GM18861 (cell line): ENCODE measurements at regions not wholly inside any gene's neighbourhood (a gene's known extent, or its start where the extent isn't known, plus 50 kb on each side); places are given as distances from the start of the nearest gene placed in this dataset.

Source experiments
- ATAC-seq: cut with Tn5 transposase; IDR thresholded peaks from one replicate; pipeline ENCODE4 v1.9.1; 2021; ENCODE audit not compliant: unreplicated experiment

DNA sequence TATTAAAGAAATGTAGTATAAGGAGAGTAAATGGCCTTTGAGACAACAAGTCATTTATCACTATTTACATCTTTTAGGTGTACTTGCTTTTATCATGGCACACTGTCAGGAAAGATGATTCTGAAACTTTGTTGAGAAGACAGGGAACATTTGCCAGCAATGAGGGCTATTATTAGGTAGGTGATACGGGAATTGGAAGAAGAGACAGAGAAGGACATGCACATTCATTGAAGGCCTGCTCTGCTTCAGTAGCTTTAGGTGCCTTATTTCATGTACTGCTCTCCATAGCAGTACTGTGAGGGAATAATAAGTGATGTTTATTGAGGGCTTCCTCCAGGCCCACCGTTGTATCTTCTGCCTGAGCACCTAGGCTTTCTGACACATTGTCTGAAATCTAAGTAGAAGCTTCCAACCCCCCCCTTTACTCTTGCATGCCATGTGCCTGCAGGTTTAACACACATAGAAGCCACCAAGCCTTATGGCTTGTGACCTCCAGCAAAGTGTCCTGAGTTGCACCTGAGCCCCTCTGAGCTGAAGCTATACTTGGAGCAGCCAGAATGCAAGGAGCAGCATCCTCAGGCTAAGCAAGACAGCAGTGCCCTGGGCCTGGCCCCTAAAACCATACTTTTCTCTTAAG lies 275.2 kb upstream of the VLDLR start:
- no peak for ATAC-seq

DNA sequence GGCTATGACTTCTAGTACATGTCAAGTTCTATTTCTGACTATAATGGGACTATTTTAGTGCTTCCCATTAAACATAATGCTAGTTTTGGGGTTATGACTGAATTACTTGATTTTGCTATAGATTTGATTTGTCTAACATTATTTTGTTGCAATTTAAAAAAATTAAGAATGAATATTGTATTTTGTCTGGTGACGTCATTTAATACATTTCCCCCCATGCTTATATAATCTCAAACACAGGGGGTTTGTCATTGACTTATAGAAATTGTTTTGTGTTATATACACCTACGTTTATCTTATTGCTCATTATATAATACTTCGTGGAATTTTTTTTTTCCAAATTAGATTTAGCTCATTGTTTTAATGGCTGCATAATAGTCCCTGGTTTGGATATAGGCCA lies 270.3 kb upstream of the VLDLR start:
- ATAC-seq = no peak

DNA sequence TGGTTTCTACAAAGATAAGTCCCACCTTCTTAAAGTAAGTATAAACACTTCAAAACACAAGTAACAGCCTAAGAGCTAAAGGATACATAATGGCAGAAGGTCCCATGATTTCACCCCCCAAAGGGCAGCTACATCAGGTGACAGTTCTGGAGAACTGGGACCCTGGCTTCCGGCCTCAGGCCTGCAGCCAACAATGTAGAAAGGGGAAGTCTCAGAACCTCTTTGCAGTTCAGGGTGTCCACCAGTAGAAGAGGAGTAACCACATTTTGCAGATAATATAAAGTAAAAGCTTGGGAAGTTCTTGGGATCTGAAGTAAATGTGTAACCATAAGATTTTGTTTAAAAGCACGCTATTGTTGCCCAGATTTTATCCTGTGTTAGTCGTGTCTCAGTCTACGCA lies 267.4 kb upstream of the VLDLR start:
- ATAC-seq = no peak

DNA sequence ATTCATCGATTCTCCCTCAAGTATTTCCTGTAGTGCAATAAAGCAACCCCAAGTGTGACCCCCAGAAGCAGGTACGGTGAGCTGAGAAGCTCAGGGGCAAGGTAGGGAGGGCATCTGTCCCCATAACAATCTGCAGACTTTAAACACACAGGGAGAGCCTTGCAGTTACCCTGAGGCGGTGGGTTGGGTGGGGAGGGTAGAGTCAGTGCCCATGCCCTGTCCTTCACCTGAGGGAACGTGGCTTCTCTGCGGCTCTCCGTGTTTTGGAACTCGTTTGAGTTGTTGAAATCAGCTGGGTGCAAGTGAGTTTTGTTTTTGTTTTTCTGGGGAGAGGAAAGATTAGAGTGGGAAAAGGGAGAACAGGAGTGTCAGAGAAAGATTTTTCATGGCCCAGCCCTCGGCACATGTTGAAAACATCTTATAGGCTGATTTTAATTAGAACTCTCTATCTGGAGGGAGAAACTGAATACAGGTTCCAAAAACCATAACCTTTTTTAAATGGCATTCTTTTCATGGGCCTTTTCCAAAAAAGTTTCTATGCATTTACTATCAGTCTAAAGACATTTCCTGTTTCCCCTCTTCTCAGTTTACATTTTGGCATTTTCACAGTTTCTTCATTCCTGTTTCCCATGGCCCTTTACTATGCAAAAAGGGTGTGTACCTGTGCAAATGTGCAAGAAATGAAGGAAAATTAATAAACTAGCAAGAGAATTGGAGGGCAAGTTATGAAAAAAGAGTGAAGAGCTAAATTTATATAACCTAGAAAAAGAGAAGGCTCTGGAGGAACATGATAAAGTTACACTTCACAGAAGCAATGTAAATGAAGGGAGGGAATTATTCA lies 266.5 kb upstream of the VLDLR start:
- ATAC-seq = no peak

DNA sequence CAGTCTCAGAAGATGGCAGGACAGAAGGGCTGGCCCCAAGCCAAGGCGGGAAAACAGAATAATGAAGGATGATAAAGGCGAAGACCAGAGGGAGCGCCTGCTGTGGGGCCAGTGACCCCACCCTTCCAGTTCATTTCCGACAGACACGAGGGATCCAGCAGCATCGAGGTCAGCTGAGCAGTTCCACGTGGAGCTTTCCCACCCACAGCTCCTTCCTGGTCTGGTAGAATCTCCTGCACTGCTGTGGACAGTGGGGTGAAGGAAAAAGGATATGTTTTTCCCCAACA lies 265.9 kb upstream of the VLDLR start:
- no peak for ATAC-seq

DNA sequence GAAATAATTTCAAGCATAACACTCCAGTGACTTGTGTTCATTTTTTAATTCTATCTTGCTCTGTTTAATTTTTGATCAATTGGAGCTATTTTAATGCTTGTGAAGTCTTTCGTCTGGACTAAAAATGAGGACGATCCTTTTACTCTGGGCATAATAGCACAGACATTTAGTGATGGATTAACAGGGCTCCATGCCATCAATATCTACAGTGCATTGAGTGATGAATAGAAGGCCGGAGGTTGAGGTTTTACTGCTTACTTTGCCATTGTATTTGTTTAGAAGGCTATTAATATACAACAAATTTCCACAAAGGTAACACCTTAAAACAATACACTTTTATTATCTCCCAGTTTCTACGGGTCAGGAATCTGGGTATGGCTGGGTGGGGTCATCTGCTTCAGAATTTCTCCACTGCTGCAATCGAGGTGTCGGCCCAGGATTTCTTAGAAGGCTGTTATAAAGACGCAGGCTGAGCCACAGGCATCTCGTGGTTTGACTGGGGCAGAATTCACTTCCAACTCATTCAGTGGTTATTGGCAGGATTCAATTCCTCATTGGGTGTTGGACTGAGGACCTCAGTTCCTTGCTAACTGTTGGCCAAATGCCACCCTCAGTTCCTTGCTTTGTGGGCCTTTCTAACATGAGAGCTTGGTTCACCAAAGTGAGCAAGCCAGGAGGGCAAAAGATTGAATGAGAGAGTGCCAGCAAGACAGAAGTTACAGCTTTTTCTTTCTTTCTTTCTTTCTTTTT lies 265.4 kb upstream of the VLDLR start:
- ATAC-seq = no peak

DNA sequence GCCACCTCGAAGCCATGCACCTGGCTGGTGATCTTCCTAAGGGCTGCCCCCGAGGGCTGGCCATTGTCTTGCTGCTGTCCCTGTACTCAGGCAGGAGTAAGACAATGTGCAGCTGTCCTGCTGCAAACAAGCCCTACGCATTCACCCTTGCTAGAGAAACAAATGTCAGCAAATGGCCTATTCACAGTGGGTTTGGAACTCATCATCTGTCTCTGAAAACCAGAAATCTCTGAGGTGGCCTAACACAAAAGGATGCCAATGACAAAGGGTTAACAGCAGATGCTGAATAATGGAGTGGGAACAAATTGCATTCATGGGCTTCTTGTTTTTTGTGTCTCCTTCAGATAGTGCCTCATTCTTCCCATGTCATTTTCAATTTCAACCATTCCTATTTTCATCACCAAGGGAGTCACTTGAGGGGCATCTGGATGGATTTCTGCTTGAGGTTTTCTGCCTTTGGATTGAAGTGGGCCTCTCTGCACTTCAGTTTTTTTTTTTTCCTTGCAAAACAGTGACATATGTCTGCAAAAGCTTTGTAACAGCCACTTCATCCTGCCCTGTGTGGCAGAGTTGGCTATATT lies 261.6 kb upstream of the VLDLR start:
- ATAC-seq = no peak

DNA sequence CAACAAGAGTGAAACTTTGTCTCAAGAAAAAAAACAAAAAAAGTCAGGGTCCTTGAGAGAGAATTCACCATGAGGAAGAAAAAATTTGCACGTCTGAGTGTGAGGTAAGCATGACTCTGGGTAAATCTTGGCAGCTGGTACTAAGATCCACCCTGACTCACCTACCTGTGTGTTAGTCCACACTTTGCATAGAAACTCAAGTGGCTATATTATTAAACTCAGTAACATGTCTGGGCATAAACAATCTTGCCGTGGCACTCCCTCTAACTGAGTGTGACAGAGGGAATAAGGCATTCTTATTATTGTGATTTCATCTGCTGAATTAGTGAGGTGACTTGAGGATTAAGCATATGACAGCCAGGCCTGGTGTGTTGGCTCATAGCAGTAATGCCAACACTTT lies 259.4 kb upstream of the VLDLR start:
- no peak for ATAC-seq

DNA sequence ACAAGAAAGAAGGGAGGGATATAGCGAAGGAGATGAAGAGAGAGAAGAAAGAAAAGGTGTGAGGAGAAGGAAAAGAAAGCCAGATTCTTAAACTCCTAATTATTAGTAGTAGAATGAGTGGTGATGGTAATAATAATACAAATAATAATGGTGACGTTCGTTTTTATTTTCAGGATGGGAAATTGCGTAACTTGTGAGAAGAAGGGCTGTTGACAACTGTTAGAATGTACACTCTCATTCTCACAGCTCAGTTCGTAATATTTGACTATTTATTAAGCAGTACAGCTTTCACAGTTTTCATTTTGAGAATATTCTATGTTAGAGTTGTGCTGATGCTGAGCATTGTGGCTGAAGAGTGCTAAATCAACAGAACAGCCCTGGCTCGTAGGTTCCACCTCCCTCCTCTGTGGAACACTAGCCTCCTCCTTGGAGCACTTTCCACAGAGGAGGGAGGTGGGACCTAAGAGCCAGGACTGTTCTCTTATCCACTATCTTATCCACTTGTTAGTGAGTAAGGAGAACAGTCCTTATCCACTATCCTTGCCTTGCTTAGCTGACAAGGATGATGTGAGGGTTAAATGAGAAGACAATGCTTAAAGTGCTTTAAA lies 258.3 kb upstream of the VLDLR start:
- ATAC-seq = no peak

DNA sequence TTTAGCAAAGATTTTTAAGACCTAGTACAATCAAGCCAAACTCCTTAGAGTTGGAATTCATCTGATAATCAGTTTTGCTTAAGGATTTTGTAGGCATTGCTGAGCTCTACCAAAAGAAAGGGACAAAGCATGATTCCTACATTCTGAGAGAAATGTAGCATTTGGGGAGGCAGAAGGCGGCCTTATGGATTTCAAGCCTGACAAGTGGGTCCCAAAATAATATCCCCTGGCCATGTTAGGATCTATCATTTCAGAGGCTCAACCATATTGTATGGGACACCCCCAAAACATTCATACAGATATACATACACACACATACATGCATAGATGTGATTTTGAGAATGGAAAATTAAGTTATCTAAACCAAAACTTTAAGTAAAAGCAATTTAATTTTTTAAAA lies 257.8 kb upstream of the VLDLR start:
- no peak for ATAC-seq

DNA sequence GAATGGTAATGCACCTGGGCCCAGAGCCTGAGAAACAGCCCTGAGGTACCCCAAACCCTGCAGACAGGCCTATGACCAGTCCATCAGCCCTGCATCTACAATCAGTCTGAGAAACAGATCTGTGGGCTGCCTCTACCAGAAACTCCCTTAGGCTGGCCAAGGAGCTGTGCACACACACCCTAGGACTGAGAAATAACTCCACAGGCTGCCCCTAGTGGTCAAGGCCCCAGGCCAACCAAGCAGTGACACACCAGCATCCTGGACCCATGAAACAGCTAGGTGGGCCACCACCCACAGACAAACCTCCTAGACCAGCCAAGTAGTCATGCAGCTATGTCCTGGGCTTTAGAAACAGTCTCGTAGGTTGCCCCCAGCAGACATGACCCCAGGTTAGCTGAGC lies 253.6 kb upstream of the VLDLR start:
- ATAC-seq = no peak

DNA sequence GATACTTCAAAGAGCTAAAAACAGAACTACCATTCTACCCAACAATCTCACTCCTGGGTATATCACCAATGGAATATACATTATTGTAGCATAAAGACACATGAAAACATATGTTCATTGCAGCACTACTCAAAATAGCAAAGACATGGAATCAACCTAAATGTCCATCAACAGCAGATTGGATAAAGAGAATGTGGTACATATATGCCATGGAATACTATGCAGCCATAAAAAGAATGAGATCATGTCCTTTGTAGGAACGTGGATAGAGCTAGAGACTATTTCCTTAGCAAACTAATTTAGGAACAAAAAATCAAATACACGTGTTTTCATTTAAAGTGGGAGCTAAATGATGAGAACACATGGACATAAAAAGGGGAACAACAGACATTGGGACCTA lies 247.9 kb upstream of the VLDLR start:
- ATAC-seq = no peak

DNA sequence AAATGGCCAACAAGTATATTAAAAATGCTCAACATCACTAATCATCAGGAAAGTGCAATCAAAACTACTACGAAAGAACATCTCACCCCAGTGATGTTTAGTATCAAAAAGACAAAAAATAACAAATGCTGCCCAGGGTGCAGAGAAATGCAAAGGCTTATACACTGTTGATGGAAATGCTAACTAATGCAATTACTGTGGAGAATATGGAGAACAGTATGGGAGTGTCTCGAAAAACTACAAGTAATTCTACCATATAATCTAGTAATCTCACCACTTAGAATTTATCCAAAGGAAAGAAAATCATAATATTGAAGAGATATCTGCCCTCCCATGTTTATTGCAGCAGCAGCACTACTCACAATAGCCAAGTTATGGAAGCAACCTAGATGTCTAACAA lies 246.5 kb upstream of the VLDLR start:
- ATAC-seq = no peak

DNA sequence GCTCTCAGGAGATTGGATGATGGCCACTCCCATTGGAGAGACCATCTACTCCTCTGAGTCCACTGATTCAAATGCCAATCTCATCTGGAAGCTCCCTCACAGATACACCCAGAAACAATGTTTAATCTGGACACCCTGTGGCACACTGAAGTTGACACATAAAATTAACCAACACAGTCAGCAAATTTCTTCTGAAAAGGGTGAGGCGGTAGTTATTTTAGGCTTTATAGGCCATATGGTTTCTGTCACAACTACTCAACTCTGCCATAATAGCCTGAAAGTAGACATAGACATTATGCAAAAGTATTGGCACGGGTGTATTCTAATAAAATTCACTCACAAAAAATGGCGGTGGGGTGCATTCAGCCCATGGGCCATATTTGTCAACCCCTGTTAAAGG lies 244.5 kb upstream of the VLDLR start:
- ATAC-seq = no peak

DNA sequence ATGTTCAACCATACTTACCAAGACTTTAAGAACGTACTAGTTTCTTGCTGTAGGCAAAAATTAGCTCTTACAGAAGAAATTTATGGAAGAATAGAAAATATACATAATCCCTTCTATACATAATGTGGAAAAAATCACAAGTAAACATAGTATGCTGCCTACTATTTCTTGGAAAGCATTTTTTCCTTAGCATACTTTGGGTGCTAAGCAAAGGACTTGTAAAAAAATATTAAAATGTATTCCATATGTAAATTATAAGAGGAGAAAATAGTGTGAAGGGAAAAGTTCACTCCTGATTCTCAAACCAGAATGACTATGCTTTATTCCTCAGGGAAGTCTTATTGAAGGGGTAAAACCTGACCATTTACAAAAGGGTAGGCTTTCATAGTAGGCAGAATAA lies 243.8 kb upstream of the VLDLR start:
- ATAC-seq = no peak

DNA sequence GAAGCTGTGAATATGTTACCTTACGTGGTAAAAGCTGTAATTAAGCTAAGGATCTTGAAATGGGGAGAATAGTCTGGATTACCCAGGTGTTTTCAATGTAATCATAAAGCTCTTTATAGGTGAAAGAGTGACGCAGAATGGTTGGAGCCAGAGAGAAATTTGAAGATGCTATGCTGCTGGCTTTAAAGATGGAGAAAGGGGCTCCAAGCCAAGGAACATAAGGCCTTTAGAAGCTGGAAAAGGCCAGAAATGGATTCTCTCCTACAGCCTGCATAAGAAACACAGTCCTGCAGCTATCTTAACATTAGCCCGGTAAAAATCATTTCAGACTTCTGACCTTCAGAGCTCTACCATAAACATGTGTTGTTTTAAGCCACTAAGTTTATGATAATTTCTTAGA lies 243.3 kb upstream of the VLDLR start:
- no peak for ATAC-seq

DNA sequence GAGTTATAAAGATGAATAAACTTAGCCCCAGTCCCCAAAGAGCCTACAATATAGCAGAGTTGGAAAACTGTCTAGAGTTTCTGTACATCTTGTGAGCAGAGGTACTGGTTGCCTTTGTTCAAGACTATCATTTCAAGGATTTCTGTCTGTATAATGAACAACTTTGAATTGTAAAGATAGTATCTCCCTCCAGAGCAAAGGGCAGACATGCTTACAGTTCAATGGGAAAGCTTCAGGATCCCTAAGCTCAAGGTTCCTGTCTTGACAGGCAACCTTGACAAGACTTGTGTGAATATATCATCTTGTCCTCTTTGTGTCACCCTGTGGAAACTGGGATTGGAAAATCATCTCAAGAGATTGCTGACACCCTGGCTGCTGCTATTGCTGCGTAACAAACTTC lies 242.8 kb upstream of the VLDLR start:
- ATAC-seq = no peak

DNA sequence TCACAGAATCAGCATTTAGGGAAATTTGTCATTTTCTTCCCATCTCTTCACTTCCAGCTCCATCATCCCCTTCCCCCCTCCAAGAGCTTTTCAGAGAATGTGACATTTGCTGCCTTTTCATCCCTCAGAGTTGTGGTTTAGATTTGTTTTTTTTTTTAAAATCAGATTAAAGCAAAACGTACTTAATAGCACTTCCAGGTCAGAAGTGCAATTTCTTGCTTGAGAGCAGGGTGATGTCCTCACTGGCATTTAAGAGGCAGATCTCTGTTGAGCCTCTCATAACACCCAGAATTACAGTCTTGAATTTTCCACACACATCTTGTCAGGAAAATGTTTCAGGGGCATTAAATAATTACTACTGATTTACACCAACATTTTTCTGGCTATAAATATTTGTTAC lies 236.8 kb upstream of the VLDLR start:
- ATAC-seq = no peak

DNA sequence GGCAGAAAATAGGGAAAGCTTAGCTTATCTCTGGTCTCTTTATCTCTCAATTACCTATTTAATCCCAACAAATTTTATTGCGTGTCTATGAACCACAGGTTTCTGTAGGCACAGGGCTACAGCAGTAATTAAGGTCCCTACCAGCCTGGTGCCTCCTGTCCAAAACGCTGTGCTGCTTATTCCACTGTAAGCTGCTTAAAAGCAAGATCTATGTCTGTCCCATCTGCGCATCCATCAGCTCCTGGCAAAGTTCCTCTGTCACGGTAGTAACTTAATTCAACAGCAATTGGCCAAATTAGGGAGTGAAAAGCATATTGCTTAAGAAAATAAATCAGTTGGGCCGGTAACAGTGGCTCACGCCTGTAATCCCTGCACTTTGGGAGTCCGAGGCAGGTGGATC lies 235.8 kb upstream of the VLDLR start:
- ATAC-seq = no peak

DNA sequence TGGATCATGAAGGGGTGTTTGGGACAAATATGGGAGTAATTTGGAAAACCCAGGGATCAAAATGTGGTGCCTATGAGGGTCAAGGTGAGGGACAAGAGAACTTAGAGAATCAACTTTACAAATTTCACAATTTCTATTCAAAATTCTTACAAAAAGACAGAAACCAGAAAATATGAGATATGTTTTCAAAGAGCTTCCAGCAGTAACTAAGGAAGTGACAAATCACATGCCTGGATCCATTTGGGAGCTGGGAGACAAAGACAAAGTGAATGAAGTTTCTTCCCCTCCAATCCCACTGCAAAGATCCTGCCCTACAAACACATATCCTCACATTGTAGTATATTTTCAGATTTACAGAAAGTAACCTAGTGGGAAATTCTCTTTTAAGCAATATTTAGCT lies 235.0 kb upstream of the VLDLR start:
- ATAC-seq = no peak

DNA sequence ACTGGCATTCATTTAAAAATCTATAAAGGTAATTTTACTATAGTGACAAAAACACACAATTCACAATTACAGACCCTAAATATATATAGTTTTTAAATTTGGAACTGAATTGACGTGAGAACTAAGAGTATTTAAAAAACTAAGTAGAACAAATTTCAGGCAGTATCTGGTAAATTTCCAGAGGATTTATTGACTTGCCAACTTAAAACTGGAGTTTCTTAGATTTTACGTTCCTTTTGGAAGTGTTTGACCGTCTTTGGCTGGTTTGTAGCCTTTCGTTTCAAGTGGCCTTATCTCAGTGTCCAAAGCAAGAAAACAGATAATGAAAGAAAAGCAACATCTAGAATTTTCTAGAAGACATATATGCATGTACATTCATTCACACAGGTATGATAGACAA lies 234.4 kb upstream of the VLDLR start:
- ATAC-seq = no peak

DNA sequence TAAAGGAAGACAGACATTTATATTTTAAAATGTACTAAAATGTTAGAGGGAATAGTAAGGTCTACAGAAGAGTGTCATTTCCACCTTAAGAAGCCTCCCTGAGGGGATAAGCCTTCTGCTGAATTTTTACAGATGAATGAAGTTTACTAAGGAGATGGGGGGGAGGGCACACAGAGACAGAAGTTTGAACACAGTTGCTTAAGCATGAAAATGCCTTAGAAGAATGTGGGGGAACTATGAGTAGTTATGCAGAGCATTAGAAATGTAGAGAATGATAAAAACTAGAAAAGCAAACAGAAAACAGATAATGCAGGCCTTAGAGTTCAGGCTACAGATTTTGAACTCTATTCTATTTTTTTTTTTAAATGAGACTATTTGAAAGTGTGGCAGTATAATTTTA lies 232.2 kb upstream of the VLDLR start:
- ATAC-seq = no peak
